HG02973 (cell line): ENCODE measurements at regions not wholly inside any gene's neighbourhood (a gene's known extent, or its start where the extent isn't known, plus 50 kb on each side); places are given as distances from the start of the nearest gene placed in this dataset.
"Not testable (repeated sequence)": the region's sequence is repeated elsewhere in the genome, so short reads cannot be mapped to it uniquely, and the experiment has no call there.

Experiments used
- ATAC-seq: cut with Tn5 transposase; IDR thresholded peaks from one replicate; pipeline ENCODE4 v1.9.1; 2021; ENCODE audit warnings: moderate library complexity; ENCODE audit not compliant: unreplicated experiment

GRCh38 chr13:84129966-84130365, 247.7 kb upstream of the SLITRK1 start:
- no peak for ATAC-seq

GRCh38 chr13:84127597-84128128, 245.4 kb upstream of the SLITRK1 start:
- no peak for ATAC-seq

GRCh38 chr13:84126671-84127171, 244.4 kb upstream of the SLITRK1 start:
- no peak for ATAC-seq

- ATAC-seq, result no peak
Measured at GRCh38 chr13:84121456-84121855, 239.2 kb upstream of the SLITRK1 start.

- ATAC-seq, result no peak
Measured at GRCh38 chr13:84118839-84119409, 236.7 kb upstream of the SLITRK1 start.

- no peak for ATAC-seq
Measured at GRCh38 chr13:84098273-84098672, 216.0 kb upstream of the SLITRK1 start.

- no peak for ATAC-seq
Measured at GRCh38 chr13:84097148-84097547, 214.9 kb upstream of the SLITRK1 start.

- no peak for ATAC-seq
Measured at GRCh38 chr13:84096216-84096615, 213.9 kb upstream of the SLITRK1 start.

- ATAC-seq, result no peak
Measured at GRCh38 chr13:84088996-84089395, 206.7 kb upstream of the SLITRK1 start.

- ATAC-seq, result no peak
Measured at GRCh38 chr13:84086847-84087162, 204.5 kb upstream of the SLITRK1 start.

- ATAC-seq, result not testable (repeated sequence)
Measured at GRCh38 chr13:84086098-84086846, 204.0 kb upstream of the SLITRK1 start.

- ATAC-seq, result no peak
Measured at GRCh38 chr13:84082462-84082861, 200.2 kb upstream of the SLITRK1 start.

- no peak for ATAC-seq
Measured at GRCh38 chr13:84080748-84081530, 198.7 kb upstream of the SLITRK1 start.

GRCh38 chr13:84077271-84077670, 195.0 kb upstream of the SLITRK1 start:
- no peak for ATAC-seq

- ATAC-seq, result no peak
Measured at GRCh38 chr13:84076280-84076679, 194.0 kb upstream of the SLITRK1 start.

- no peak for ATAC-seq
Measured at GRCh38 chr13:84050536-84050935, 168.3 kb upstream of the SLITRK1 start.

GRCh38 chr13:84049443-84050219, 167.4 kb upstream of the SLITRK1 start:
- no peak for ATAC-seq

- no peak for ATAC-seq
Measured at GRCh38 chr13:84044805-84045204, 162.5 kb upstream of the SLITRK1 start.

GRCh38 chr13:84038001-84038400, 155.7 kb upstream of the SLITRK1 start:
- no peak for ATAC-seq

GRCh38 chr13:84032116-84032515, 149.8 kb upstream of the SLITRK1 start:
- ATAC-seq, result no peak

GRCh38 chr13:84031120-84031519, 148.8 kb upstream of the SLITRK1 start:
- no peak for ATAC-seq
